Endothelial cell (in vitro differentiated cells): ENCODE measurements at regions not wholly inside any gene's neighbourhood (a gene's known extent, or its start where the extent isn't known, plus 50 kb on each side); places are given as distances from the start of the nearest gene placed in this dataset.

Source experiments
- DNase-seq: peaks from one replicate; pipeline ENCODE4 v3.0.0; 2021; ENCODE audit warnings: low spot score
- H3K27ac Mint-ChIP-seq: one replicate; pipeline ENCODE4 v1.8.0; 2021; ENCODE audit warnings: mixed read lengths, inconsistent platforms; ENCODE audit not compliant: unreplicated experiment
- H3K27me3 Mint-ChIP-seq: one replicate; pipeline ENCODE4 v1.8.0; 2021; ENCODE audit warnings: mild to moderate bottlenecking, moderate library complexity, mixed read lengths, inconsistent platforms; ENCODE audit not compliant: unreplicated experiment
- H3K36me3 Mint-ChIP-seq: one replicate; pipeline ENCODE4 v1.8.0; 2021; ENCODE audit warnings: mild to moderate bottlenecking, low read depth, mixed read lengths, inconsistent platforms; ENCODE audit not compliant: unreplicated experiment
- H3K4me1 Mint-ChIP-seq: one replicate; pipeline ENCODE4 v1.8.0; 2021; ENCODE audit warnings: mild to moderate bottlenecking, mixed read lengths, inconsistent platforms; ENCODE audit not compliant: unreplicated experiment
- H3K4me3 Mint-ChIP-seq: one replicate; pipeline ENCODE4 v1.8.0; 2021; ENCODE audit warnings: mild to moderate bottlenecking, mixed read lengths, inconsistent platforms; ENCODE audit not compliant: unreplicated experiment
- H3K9me3 Mint-ChIP-seq: one replicate; pipeline ENCODE4 v1.8.0; 2021; ENCODE audit warnings: mixed read lengths, inconsistent platforms; ENCODE audit not compliant: unreplicated experiment
- TF ChIP-seq, protein P1 (sequence below): fragments of 200-600 bp; sonication (generic); IDR thresholded peaks from one replicate; pipeline ENCODE4 v1.5.0; 2021; ENCODE audit warnings: antibody characterized with exemption; ENCODE audit not compliant: unreplicated experiment

DNA sequence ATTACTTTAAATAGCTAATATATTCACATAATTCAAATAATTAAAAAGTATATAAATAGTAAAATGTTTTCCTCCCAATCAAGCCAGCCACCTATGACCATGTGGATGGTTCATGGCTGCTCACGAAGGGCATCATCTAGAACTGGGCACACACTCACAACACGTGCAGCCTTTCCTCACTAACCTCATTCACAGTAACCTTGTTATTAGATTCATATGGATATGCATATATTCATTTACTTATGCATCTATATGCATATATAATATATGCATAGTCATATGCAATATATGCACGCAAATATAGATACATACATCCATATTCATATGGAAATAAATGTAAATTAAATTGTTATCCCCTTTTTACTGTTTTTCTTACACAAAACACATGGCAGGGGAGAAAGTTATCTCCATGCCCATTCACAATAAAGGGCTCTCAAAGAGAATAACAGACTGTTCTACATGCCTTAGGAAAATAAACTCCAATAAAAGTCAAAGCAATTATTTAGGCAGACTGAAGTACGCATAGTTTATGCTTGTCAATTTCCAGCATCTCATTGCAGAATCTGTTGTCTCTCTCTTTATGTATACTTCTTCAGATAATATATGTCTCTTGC lies 163.9 kb upstream of the ADGRL3 start:
- H3K27me3 Mint-ChIP-seq: no peaks in the 10 kb centered on the region
- no peak overlapping the region for H3K27ac Mint-ChIP-seq
- no peaks in the 10 kb centered on the region for H3K36me3 Mint-ChIP-seq
- no peak overlapping the region for H3K4me3 Mint-ChIP-seq
- TF ChIP-seq, protein P1, sequence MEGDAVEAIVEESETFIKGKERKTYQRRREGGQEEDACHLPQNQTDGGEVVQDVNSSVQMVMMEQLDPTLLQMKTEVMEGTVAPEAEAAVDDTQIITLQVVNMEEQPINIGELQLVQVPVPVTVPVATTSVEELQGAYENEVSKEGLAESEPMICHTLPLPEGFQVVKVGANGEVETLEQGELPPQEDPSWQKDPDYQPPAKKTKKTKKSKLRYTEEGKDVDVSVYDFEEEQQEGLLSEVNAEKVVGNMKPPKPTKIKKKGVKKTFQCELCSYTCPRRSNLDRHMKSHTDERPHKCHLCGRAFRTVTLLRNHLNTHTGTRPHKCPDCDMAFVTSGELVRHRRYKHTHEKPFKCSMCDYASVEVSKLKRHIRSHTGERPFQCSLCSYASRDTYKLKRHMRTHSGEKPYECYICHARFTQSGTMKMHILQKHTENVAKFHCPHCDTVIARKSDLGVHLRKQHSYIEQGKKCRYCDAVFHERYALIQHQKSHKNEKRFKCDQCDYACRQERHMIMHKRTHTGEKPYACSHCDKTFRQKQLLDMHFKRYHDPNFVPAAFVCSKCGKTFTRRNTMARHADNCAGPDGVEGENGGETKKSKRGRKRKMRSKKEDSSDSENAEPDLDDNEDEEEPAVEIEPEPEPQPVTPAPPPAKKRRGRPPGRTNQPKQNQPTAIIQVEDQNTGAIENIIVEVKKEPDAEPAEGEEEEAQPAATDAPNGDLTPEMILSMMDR: no peak
- no peak for DNase-seq
- no peaks in the 10 kb centered on the region for H3K4me1 Mint-ChIP-seq
- H3K9me3 Mint-ChIP-seq: no peaks in the 10 kb centered on the region

DNA sequence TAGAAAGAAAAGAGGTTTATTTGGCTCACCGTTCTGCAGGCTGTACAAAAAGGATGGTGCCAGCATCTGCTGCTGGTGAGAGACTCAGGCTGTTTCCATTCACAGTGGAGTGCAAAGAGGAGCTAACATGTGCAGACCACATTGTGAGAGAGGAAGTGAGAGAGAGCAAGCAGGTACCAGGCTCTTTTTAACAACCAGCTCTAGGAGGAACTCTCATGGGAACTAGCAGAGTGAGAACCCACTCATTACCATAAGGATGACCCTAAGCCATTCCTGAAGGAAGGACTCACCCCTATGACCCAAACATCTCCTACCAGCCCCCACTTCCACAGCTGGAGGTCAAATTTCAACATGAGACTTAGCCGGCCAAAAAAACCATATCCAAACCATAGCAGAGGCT lies 158.6 kb upstream of the ADGRL3 start:
- Mint-ChIP-seq H3K27ac (no peak overlapping the region), H3K4me3 (no peak overlapping the region), H3K36me3 (no peaks in the 10 kb centered on the region), H3K27me3 (no peaks in the 10 kb centered on the region), H3K4me1 (no peaks in the 10 kb centered on the region), H3K9me3 (no peaks in the 10 kb centered on the region)
- no peak for DNase-seq
- TF ChIP-seq, protein P1: no peak

DNA sequence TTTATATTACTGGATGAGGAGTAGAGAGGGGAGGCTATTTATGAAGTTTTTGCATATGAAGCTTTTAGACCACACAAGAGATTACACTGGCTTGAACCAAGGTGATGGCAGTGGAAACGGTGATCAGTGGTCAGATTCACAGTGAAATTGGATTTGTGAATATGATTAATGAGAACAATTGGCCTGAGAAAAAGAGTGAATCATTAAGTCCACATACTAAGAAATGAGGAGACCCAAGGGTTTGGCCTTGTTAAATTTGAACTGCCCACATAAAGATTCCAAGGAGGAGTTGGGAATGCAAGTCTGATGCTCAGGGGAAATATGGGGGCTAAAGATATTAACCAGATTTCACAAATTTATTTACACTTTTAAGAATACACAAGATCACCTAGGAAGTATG lies 155.3 kb upstream of the ADGRL3 start:
- Mint-ChIP-seq H3K27me3 (no peaks in the 10 kb centered on the region), H3K36me3 (no peaks in the 10 kb centered on the region), H3K9me3 (no peaks in the 10 kb centered on the region), H3K4me3 (no peak overlapping the region), H3K27ac (no peak overlapping the region), H3K4me1 (no peaks in the 10 kb centered on the region)
- TF ChIP-seq, protein P1: no peak
- no peak for DNase-seq

DNA sequence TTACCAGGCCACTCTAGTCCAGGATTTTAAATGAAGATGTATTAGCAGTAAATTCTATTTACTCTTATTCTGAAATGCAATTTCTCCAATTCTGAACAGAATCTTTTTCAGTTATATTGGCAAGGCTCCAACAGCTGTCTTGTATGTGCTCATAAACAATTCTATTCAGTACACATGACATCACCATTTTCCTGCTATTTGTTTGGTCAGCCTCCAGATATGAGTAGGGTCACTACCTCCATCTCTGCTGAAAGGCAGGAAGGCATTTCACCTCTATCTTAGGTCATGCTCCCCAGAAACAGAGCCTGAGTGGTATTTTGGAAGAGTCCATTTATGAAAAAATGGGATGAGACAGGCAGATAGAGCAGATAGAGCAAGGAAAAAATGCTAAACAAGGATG lies 151.1 kb upstream of the ADGRL3 start:
- TF ChIP-seq, protein P1: no peak
- Mint-ChIP-seq H3K27me3 (no peaks in the 10 kb centered on the region), H3K36me3 (no peaks in the 10 kb centered on the region), H3K9me3 (no peaks in the 10 kb centered on the region), H3K4me1 (no peaks in the 10 kb centered on the region), H3K4me3 (no peak overlapping the region), H3K27ac (no peak overlapping the region)
- DNase-seq: no peak

DNA sequence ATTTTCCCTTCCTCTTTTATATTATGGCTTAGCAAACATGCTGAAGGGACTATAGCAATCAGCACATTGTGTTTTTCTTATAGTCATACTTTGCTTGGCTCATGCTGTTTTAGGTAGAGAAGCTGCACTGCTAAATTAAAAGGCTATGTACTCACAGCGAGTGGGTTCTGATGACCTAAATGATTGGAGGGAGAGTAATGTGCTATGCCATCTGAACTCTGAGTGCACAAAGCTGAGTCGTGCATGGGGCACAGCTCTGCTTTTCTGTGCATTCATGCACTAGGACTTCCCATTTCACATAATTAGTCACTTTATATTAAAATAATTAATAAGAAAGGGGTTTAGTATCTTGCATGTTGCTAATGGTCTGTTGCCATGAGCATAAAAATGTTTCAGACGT lies 132.7 kb upstream of the ADGRL3 start:
- H3K4me3 Mint-ChIP-seq: no peak overlapping the region
- no peaks in the 10 kb centered on the region for H3K9me3 Mint-ChIP-seq
- no peaks in the 10 kb centered on the region for H3K36me3 Mint-ChIP-seq
- peaks cover 14% of the 10 kb centered on the region for H3K4me1 Mint-ChIP-seq
- TF ChIP-seq, protein P1: no peak
- no peak for DNase-seq
- no peak overlapping the region for H3K27ac Mint-ChIP-seq
- H3K27me3 Mint-ChIP-seq: no peaks in the 10 kb centered on the region
